Natural killer cell (primary cell): ENCODE measurements at regions not wholly inside any gene's neighbourhood (a gene's known extent, or its start where the extent isn't known, plus 50 kb on each side); places are given as distances from the start of the nearest gene placed in this dataset.

Experiments used
- ATAC-seq, 3 donors: fragments of 150-1000 bp in 2 of 3; fragments of 200-7000 bp in 1 of 3; cut with Tn5 transposase; 1 replicate in 1 of 3; 2 replicates in 2 of 3; pipeline ENCODE4 v1.10.0; 2021; ENCODE audit warnings: mild to moderate bottlenecking in 2 of 3, moderate library complexity in 2 of 3
- DNase-seq, 2 donors: peaks; one replicate each; pipeline versions ENCODE4 v3.0.0 to v3.0.0-alpha.2; 2013 to 2021; ENCODE audit warnings: mixed read lengths in 1 of 2
- H3K27ac ChIP-seq: one replicate; pipeline ENCODE4 v1.5.1; 2013; ENCODE audit warnings: mild to moderate bottlenecking, low read length
- H3K27me3 ChIP-seq: one replicate; pipeline ENCODE4 v1.6.1; 2013; ENCODE audit warnings: low read length; ENCODE audit not compliant: control insufficient read depth, insufficient read depth
- H3K36me3 ChIP-seq: one replicate; pipeline ENCODE4 v1.6.1; 2013; ENCODE audit warnings: low read length; ENCODE audit not compliant: control insufficient read depth, insufficient read depth
- H3K4me1 ChIP-seq: one replicate; pipeline ENCODE4 v1.6.1; 2013; ENCODE audit warnings: low read length; ENCODE audit not compliant: control insufficient read depth, insufficient read depth
- H3K4me3 ChIP-seq: one replicate; pipeline ENCODE4 v1.5.1; 2013; ENCODE audit warnings: low read length
- H3K9me3 ChIP-seq: one replicate; pipeline ENCODE4 v1.6.1; 2013; ENCODE audit warnings: low read length; ENCODE audit not compliant: control insufficient read depth, insufficient read depth
- H3K27ac Mint-ChIP-seq, 2 donors: one replicate each; pipeline ENCODE4 v1.8.0; 2022; ENCODE audit warnings: mild to moderate bottlenecking in 2 of 2, mixed read lengths in 2 of 2, moderate library complexity in 1 of 2
- H3K27me3 Mint-ChIP-seq, 2 donors: one replicate each; pipeline ENCODE4 v1.8.0; 2022; ENCODE audit warnings: low read depth in 2 of 2, mixed read lengths in 2 of 2
- H3K36me3 Mint-ChIP-seq: one replicate; pipeline ENCODE4 v1.8.0; 2022; ENCODE audit warnings: mixed read lengths
- H3K4me1 Mint-ChIP-seq, 2 donors: one replicate each; pipeline ENCODE4 v1.8.0; 2022; ENCODE audit warnings: mixed read lengths in 2 of 2
- H3K4me3 Mint-ChIP-seq: one replicate; pipeline ENCODE4 v1.8.0; 2022; ENCODE audit warnings: mild to moderate bottlenecking, moderate library complexity, mixed read lengths
- H3K9me3 Mint-ChIP-seq, 2 donors: one replicate each; pipeline ENCODE4 v1.8.0; 2022; ENCODE audit warnings: mixed read lengths in 2 of 2
- CTCF ChIP-seq: fragments of 200-600 bp; IDR thresholded peaks from one replicate; pipeline ENCODE4 v1.8.0; 2022; ENCODE audit warnings: antibody characterized with exemption
- WGBS: methylation state at CpG from one replicate; pipeline ENCODE4 v1.1.7; 2013; ENCODE audit warnings: missing lambda C conversion rate; ENCODE audit not compliant: insufficient coverage; 5-methylcytosine and 5-hydroxymethylcytosine counted together
- intact Hi-C: fragments of 100-400 bp; cut with micrococcal nuclease; formaldehyde crosslinking; loops from one replicate; pipeline ENCODE4 v1.14.2; 2022

GRCh38 chr3:117104792-117105191 is 395.2 kb downstream of the TUSC7 start:
- peaks cover 4% of the 10 kb centered on the region for H3K9me3 ChIP-seq
- Mint-ChIP-seq H3K4me3 (no peak overlapping the region), H3K4me1 (no peaks in the 10 kb centered on the region), H3K9me3 (peaks cover 7 to 9% of the 10 kb centered on the region in 2 donors), H3K36me3 (no peaks in the 10 kb centered on the region), H3K27ac (no peak overlapping the region), H3K27me3 (no peaks in the 10 kb centered on the region)
- no peak for TF ChIP-seq CTCF
- H3K36me3 ChIP-seq, result no peaks in the 10 kb centered on the region
- H3K4me3 ChIP-seq, result no peak overlapping the region
- no peak overlapping the region for H3K27ac ChIP-seq
- ATAC-seq (no peak), DNase-seq (no peak)
- intact Hi-C loops, result no loop called here
- H3K4me1 ChIP-seq, result no peaks in the 10 kb centered on the region
- 86% methylated on average over 4 of the region's 4 CpGs for WGBS
- H3K27me3 ChIP-seq, result no peaks in the 10 kb centered on the region

GRCh38 chr3:117105686-117106085 is 396.1 kb downstream of the TUSC7 start:
- DNase-seq (no peak), ATAC-seq (no peak)
- Histone ChIP-seq H3K36me3 (no peaks in the 10 kb centered on the region), H3K27ac (no peak overlapping the region), H3K4me3 (no peak overlapping the region), H3K9me3 (peaks cover 4% of the 10 kb centered on the region), H3K4me1 (no peaks in the 10 kb centered on the region), H3K27me3 (no peaks in the 10 kb centered on the region)
- Mint-ChIP-seq H3K27ac (no peak overlapping the region), H3K36me3 (no peaks in the 10 kb centered on the region), H3K4me1 (no peaks in the 10 kb centered on the region), H3K4me3 (no peak overlapping the region), H3K9me3 (peaks cover 7 to 9% of the 10 kb centered on the region in 2 donors), H3K27me3 (no peaks in the 10 kb centered on the region)
- intact Hi-C loops, result no loop called here
- 88% methylated on average over 2 of the region's 5 CpGs for WGBS
- no peak for TF ChIP-seq CTCF

- 85% methylated on average over 2 of the region's 2 CpGs for WGBS
- H3K27me3 Mint-ChIP-seq, result no peaks in the 10 kb centered on the region
- no peak overlapping the region for H3K27ac Mint-ChIP-seq
- intact Hi-C loops, result no loop called here
- H3K4me1 ChIP-seq, result no peaks in the 10 kb centered on the region
- no peaks in the 10 kb centered on the region for H3K36me3 ChIP-seq
- peaks cover 8 to 9% of the 10 kb centered on the region in 2 donors for H3K9me3 Mint-ChIP-seq
- DNase-seq (no peak), ATAC-seq (no peak)
- no peaks in the 10 kb centered on the region for H3K4me1 Mint-ChIP-seq
- no peak overlapping the region for H3K4me3 Mint-ChIP-seq
- no peak for TF ChIP-seq CTCF
- no peaks in the 10 kb centered on the region for H3K27me3 ChIP-seq
- no peaks in the 10 kb centered on the region for H3K36me3 Mint-ChIP-seq
- peaks cover 4% of the 10 kb centered on the region for H3K9me3 ChIP-seq
- no peak overlapping the region for H3K27ac ChIP-seq
- no peak overlapping the region for H3K4me3 ChIP-seq
Observed at GRCh38 chr3:117106396-117106795, 396.8 kb downstream of the TUSC7 start.

- Histone ChIP-seq H3K9me3 (peaks cover 4% of the 10 kb centered on the region), H3K4me1 (no peaks in the 10 kb centered on the region), H3K27ac (no peak overlapping the region), H3K4me3 (no peak overlapping the region), H3K36me3 (no peaks in the 10 kb centered on the region), H3K27me3 (no peaks in the 10 kb centered on the region)
- ATAC-seq (no peak), DNase-seq (no peak)
- WGBS, result 89% methylated on average over 2 of the region's 2 CpGs
- no peaks in the 10 kb centered on the region for H3K36me3 Mint-ChIP-seq
- H3K4me3 Mint-ChIP-seq, result no peak overlapping the region
- H3K9me3 Mint-ChIP-seq, result peaks cover 11 to 12% of the 10 kb centered on the region in 2 donors
- H3K27me3 Mint-ChIP-seq, result no peaks in the 10 kb centered on the region
- no peaks in the 10 kb centered on the region for H3K4me1 Mint-ChIP-seq
- intact Hi-C loops, result no loop called here
- H3K27ac Mint-ChIP-seq, result no peak overlapping the region
- TF ChIP-seq CTCF, result no peak
Observed at GRCh38 chr3:117107946-117108345, 398.4 kb downstream of the TUSC7 start.
